HepG2 (cell line): ENCODE measurements at regions not wholly inside any gene's neighbourhood (a gene's known extent, or its start where the extent isn't known, plus 50 kb on each side); places are given as distances from the start of the nearest gene placed in this dataset.

Experiments
- ATAC-seq: fragments of 200-7000 bp; cut with Tn5 transposase; 3 replicates; pipeline ENCODE4 v1.9.1; 2020; ENCODE audit warnings: mild to moderate bottlenecking, moderate library complexity
- BruUV-seq: library from RNA; stranded (reverse); fragments of 400-500 nt; replicated peaks from 2 replicates; lab custom pipeline; 2021; lab: Mats Ljungman, UMichigan
- CTCF ChIA-PET: fragments of 300-600 bp; formaldehyde crosslinking; extraction: SDS; loops from one replicate; lab custom pipeline; 2021; ENCODE audit warnings: low total read pairs, inconsistent platforms, low intra/inter-chr PET ratio; lab: Yijun Ruan, JAX
- POLR2A ChIA-PET: fragments of 350-600 bp; sonication (Branson Sonifier 250); formaldehyde crosslinking; loops from one replicate; lab custom pipeline; 2020; ENCODE audit warnings: antibody characterized with exemption, inconsistent platforms; lab: Yijun Ruan, JAX
- DNase-seq: peaks from one replicate; pipeline ENCODE4 v3.0.0-alpha.2; 2015; ENCODE audit warnings: low spot score
- FAIRE-seq: peaks from 3 replicates; lab custom pipeline; 2011; peaks lifted over from hg19 to GRCh38; lab: Jason Lieb, UNC
- H2AFZ ChIP-seq: one replicate; pipeline ENCODE4 v1.6.1; 2011; ENCODE audit warnings: low read length, inconsistent platforms
- H3K27ac ChIP-seq: fragments of 300-600 bp; 3 replicates; pipeline ENCODE4 v1.8.0; 2011; ENCODE audit warnings: mixed run types, mild to moderate bottlenecking, mixed read lengths, low read length, inconsistent platforms; ENCODE audit not compliant: insufficient read depth; ENCODE audit errors: extremely low read length
- H3K27me3 ChIP-seq, 2 experiments: fragments of 200-600 bp in 1 of 2; 2 replicates in 1 of 2; 3 replicates in 1 of 2; pipeline versions ENCODE4 v1.6.0 to v1.8.0; 2011; ENCODE audit warnings: low read length in 2 of 2, mild to moderate bottlenecking in 2 of 2, moderate library complexity in 2 of 2, inconsistent platforms in 1 of 2; ENCODE audit not compliant: insufficient read depth in 2 of 2, control insufficient read depth in 1 of 2
- H3K36me3 ChIP-seq, 2 experiments: fragments of 200-600 bp in 1 of 2; replicated peaks in 1 of 2; 2 replicates in 1 of 2; 3 replicates in 1 of 2; pipeline versions ENCODE4 v1.5.1 to v1.8.0; 2011; ENCODE audit warnings: low read length in 2 of 2, inconsistent platforms in 1 of 2; ENCODE audit not compliant: insufficient read depth in 2 of 2, control insufficient read depth in 1 of 2
- H3K4me1 ChIP-seq: 2 replicates; pipeline ENCODE4 v1.5.1; 2012; ENCODE audit warnings: low read length, inconsistent platforms; ENCODE audit not compliant: insufficient read depth
- H3K4me2 ChIP-seq: 2 replicates; pipeline ENCODE4 v1.6.0; 2011; ENCODE audit warnings: low read depth, low read length, inconsistent platforms
- H3K4me3 ChIP-seq, 3 experiments: fragments of 200-600 bp in 1 of 3; sonication (generic), shearing (Covaris generic) in 1 of 3; replicated peaks in 1 of 3; 2 replicates each; pipeline ENCODE4 v1.5.1; 2011 to 2016; ENCODE audit warnings: low read length in 3 of 3, inconsistent platforms in 2 of 3, low read depth in 2 of 3, mild to moderate bottlenecking in 2 of 3, control low read depth in 1 of 3, mixed read lengths in 1 of 3; ENCODE audit not compliant: insufficient read depth in 1 of 3
- H3K79me2 ChIP-seq: one replicate; pipeline ENCODE4 v1.6.1; 2011; ENCODE audit warnings: low read length, inconsistent platforms; ENCODE audit not compliant: insufficient read depth
- H3K9ac ChIP-seq: 2 replicates; pipeline ENCODE4 v1.6.0; 2011; ENCODE audit warnings: mild to moderate bottlenecking, low read depth, low read length, inconsistent platforms; ENCODE audit not compliant: insufficient read depth
- H3K9me3 ChIP-seq: 2 replicates; pipeline ENCODE4 v1.5.1; 2012; ENCODE audit warnings: mild to moderate bottlenecking, low read length
- H4K20me1 ChIP-seq: 2 replicates; pipeline ENCODE4 v1.6.0; 2011; ENCODE audit warnings: inconsistent platforms, mild to moderate bottlenecking, low read length, moderate library complexity; ENCODE audit not compliant: insufficient read depth
- GABPA ChIP-seq, 2 experiments: IDR thresholded peaks; 2 replicates each; pipeline ENCODE4 v1.6.1; 2011 to 2016; ENCODE audit warnings: low read depth in 2 of 2, low read length in 1 of 2, missing biosample characterization in 1 of 2, missing genetic modification characterization in 1 of 2
- HOXA3 ChIP-seq: sonication (generic); formaldehyde crosslinking; IDR thresholded peaks from 2 replicates; pipeline ENCODE4 v1.5.0; 2020; ENCODE audit warnings: missing genetic modification reagents
- KLF16 ChIP-seq, 2 experiments: sonication (generic) in 1 of 2; formaldehyde crosslinking in 1 of 2; IDR thresholded peaks; 2 replicates each; pipeline versions ENCODE4 v1.6.1 to v1.8.0; 2016 to 2023; ENCODE audit warnings: missing genetic modification reagents in 2 of 2, missing compliant biosample characterization in 1 of 2
- NFATC3 ChIP-seq: sonication (generic); formaldehyde crosslinking; IDR thresholded peaks from 2 replicates; pipeline ENCODE4 v1.5.1; 2020; ENCODE audit warnings: mild to moderate bottlenecking, missing genetic modification reagents
- SMARCE1 ChIP-seq: fragments of 450-650 bp; IDR thresholded peaks from 2 replicates; pipeline ENCODE4 v1.6.1; 2017; ENCODE audit warnings: borderline replicate concordance
- SPEN ChIP-seq: sonication (generic); formaldehyde crosslinking; IDR thresholded peaks from 2 replicates; pipeline ENCODE4 v1.5.1; 2020; ENCODE audit warnings: low read depth, mild to moderate bottlenecking, missing genetic modification reagents
- ZBTB21 ChIP-seq: sonication (generic); formaldehyde crosslinking; IDR thresholded peaks from 2 replicates; pipeline ENCODE4 v1.4.0; 2020; ENCODE audit warnings: missing genetic modification reagents
- ZFP62 ChIP-seq: sonication (generic); formaldehyde crosslinking; IDR thresholded peaks from 2 replicates; pipeline ENCODE4 v1.4.0; 2020; ENCODE audit warnings: missing genetic modification reagents
- ZFYVE20 ChIP-seq: sonication (generic); formaldehyde crosslinking; IDR thresholded peaks from 2 replicates; pipeline ENCODE4 v1.8.0; 2023; ENCODE audit warnings: low read depth, mild to moderate bottlenecking, moderate library complexity, missing genetic modification reagents, borderline replicate concordance
- ZNF598 ChIP-seq: sonication (generic); formaldehyde crosslinking; IDR thresholded peaks from 2 replicates; pipeline ENCODE4 v1.5.1; 2020; ENCODE audit warnings: mild to moderate bottlenecking, missing genetic modification reagents, borderline replicate concordance
- in situ Hi-C: cut with HindIII; loops from 2 replicates; pipeline ENCODE4 v1.10.0; 2017; ENCODE audit warnings: low pct_unique_long_range_greater_than_20kb; ENCODE audit not compliant: extremely low pct_ligation_motif_present
- intact Hi-C: fragments of 100-400 bp; cut with micrococcal nuclease; formaldehyde crosslinking; loops from one replicate; pipeline ENCODE4 v1.10.0; 2022; ENCODE audit not compliant: unreplicated experiment
- TF ChIP-seq, protein P1 (sequence below): sonication (generic); formaldehyde crosslinking; IDR thresholded peaks from 2 replicates; pipeline ENCODE4 v1.4.0; 2020; ENCODE audit warnings: missing genetic modification reagents
- TF ChIP-seq, protein P2 (sequence below): sonication (generic); formaldehyde crosslinking; IDR thresholded peaks from 2 replicates; pipeline ENCODE4 v1.4.0; 2020; ENCODE audit warnings: missing genetic modification reagents, low read depth, mild to moderate bottlenecking, borderline replicate concordance
- TF ChIP-seq, protein P3 (sequence below): sonication (generic); formaldehyde crosslinking; IDR thresholded peaks from 2 replicates; pipeline ENCODE4 v1.8.1; 2023; ENCODE audit warnings: mild to moderate bottlenecking, missing genetic modification reagents, borderline replicate concordance
- TF ChIP-seq, protein P4 (sequence below): sonication (generic); formaldehyde crosslinking; IDR thresholded peaks from 2 replicates; pipeline ENCODE4 v1.9.0; 2022; ENCODE audit warnings: missing genetic modification reagents, mild to moderate bottlenecking, borderline replicate concordance

DNA sequence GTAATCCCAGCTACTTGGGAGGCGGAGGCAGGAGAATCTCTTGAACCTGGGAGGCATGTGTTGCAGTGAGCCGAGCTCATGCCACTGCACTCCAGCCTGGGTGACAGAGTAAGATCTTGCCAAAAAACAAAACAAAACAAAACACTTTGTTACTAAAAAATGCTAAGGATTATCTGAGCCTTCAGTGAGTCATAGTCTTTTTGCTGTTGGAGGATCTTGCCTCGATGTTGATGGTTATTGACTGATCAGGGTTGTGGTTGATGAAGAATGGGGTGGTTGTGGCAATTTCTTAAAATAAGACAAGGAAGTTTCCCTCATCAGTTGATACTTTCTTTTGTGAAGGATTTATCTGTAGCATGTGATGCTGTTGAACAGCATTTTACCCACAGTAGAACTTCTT, 196.8 kb upstream of the HDDC2 start (continued):
- TF ChIP-seq NFATC3 (CRISPR knock-in tag) (no peak), ZFP62 (no peak), SPEN (CRISPR knock-in tag) (no peak), ZBTB21 (CRISPR knock-in tag) (no peak)
- TF ChIP-seq, protein P1, sequence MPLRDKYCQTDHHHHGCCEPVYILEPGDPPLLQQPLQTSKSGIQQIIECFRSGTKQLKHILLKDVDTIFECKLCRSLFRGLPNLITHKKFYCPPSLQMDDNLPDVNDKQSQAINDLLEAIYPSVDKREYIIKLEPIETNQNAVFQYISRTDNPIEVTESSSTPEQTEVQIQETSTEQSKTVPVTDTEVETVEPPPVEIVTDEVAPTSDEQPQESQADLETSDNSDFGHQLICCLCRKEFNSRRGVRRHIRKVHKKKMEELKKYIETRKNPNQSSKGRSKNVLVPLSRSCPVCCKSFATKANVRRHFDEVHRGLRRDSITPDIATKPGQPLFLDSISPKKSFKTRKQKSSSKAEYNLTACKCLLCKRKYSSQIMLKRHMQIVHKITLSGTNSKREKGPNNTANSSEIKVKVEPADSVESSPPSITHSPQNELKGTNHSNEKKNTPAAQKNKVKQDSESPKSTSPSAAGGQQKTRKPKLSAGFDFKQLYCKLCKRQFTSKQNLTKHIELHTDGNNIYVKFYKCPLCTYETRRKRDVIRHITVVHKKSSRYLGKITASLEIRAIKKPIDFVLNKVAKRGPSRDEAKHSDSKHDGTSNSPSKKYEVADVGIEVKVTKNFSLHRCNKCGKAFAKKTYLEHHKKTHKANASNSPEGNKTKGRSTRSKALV (CRISPR knock-in tag), result no peak
- TF ChIP-seq, protein P2, sequence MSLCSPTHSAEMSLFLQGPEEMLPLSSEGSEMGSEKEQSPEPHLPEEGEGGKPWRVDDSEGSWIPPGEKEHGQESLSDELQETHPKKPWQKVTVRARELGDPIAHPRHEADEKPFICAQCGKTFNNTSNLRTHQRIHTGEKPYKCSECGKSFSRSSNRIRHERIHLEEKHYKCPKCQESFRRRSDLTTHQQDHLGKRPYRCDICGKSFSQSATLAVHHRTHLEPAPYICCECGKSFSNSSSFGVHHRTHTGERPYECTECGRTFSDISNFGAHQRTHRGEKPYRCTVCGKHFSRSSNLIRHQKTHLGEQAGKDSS (CRISPR knock-in tag), result no peak
- TF ChIP-seq, protein P3, sequence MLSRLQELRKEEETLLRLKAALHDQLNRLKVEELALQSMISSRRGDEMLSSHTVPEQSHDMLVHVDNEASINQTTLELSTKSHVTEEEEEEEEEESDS, result no peak

DNA sequence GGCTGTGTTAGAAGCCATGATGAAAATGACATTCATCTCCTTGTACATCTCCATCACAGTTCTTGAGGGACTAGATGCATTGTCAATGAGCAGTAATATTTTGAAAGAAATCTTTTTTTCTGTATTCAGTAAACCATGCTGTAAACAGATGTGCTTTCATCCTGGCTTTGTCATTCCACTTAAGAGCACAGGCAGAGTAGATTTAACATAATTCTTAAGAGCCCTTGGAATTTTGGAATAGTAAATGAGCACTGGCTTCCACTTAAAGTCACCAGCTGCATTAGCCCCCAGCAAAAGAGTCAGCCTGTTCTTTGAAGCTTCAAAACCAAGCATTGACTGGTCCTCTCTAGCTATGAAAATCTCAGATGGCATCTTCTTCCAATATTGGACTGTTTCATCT, 197.8 kb upstream of the HDDC2 start:
- no peaks in the 10 kb centered on the region for H3K36me3 ChIP-seq
- H3K79me2 ChIP-seq, result no peaks in the 10 kb centered on the region
- no peak overlapping the region for H3K4me2 ChIP-seq
- in situ Hi-C loops, result no loop called here
- ChIA-PET CTCF (no interaction called here), POLR2A (no interaction called here)
- intact Hi-C loops, result no loop called here
- no peak for ATAC-seq
- no peaks in the 10 kb centered on the region for H4K20me1 ChIP-seq
- TF ChIP-seq GABPA (IDR thresholded peaks at IDR 0.05; ENCODE audit: low read depth, low read length), result no peak
- TF ChIP-seq GABPA (CRISPR knock-in tag; IDR thresholded peaks at IDR 0.05; ENCODE audit: low read depth), result no peak
- TF ChIP-seq, protein P3, result no peak
- no peak for TF ChIP-seq ZFYVE20
- no peak for TF ChIP-seq KLF16 (CRISPR knock-in tag; IDR thresholded peaks at IDR 0.05)
- TF ChIP-seq ZNF598 (CRISPR knock-in tag), result no peak
- TF ChIP-seq, protein P4, sequence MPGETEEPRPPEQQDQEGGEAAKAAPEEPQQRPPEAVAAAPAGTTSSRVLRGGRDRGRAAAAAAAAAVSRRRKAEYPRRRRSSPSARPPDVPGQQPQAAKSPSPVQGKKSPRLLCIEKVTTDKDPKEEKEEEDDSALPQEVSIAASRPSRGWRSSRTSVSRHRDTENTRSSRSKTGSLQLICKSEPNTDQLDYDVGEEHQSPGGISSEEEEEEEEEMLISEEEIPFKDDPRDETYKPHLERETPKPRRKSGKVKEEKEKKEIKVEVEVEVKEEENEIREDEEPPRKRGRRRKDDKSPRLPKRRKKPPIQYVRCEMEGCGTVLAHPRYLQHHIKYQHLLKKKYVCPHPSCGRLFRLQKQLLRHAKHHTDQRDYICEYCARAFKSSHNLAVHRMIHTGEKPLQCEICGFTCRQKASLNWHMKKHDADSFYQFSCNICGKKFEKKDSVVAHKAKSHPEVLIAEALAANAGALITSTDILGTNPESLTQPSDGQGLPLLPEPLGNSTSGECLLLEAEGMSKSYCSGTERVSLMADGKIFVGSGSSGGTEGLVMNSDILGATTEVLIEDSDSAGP (CRISPR knock-in tag), result no peak
- TF ChIP-seq SMARCE1, result no peak
- no peak for TF ChIP-seq HOXA3 (CRISPR knock-in tag)
- no peak overlapping the region for H3K27ac ChIP-seq
- DNase-seq, result no peak
- no TSS peak for BruUV-seq
- peaks cover 5% of the 10 kb centered on the region; the same call in 1 of the 2 replicates for H3K4me1 ChIP-seq
- no peak overlapping the region for H3K4me3 ChIP-seq
- no peak overlapping the region for H3K9ac ChIP-seq
- no peaks in the 10 kb centered on the region for H3K27me3 ChIP-seq
- H2AFZ ChIP-seq, result no peak overlapping the region
- H3K9me3 ChIP-seq, result no peaks in the 10 kb centered on the region
- no peak for FAIRE-seq
